HEK293T (cell line): ENCODE measurements at regions not wholly inside any gene's neighbourhood (a gene's known extent, or its start where the extent isn't known, plus 50 kb on each side); places are given as distances from the start of the nearest gene placed in this dataset.

Experiments
- CTCF ChIA-PET: fragments of 350-600 bp; formaldehyde crosslinking; extraction: SDS; loops from one replicate; lab custom pipeline; 2021; ENCODE audit warnings: antibody characterized with exemption, inconsistent platforms; lab: Yijun Ruan, JAX
- POLR2A ChIA-PET: fragments of 350-600 bp; formaldehyde crosslinking; extraction: SDS; loops from one replicate; lab custom pipeline; 2020; ENCODE audit warnings: antibody characterized with exemption, inconsistent platforms; lab: Yijun Ruan, JAX
- DNase-seq: peaks from one replicate; pipeline ENCODE4 v3.0.0; 2012; ENCODE audit warnings: mixed read lengths; ENCODE audit errors: extremely low spot score
- ARNT ChIP-seq: fragments of 450-650 bp; IDR thresholded peaks from 2 replicates; pipeline ENCODE4 v1.6.1; 2017; ENCODE audit warnings: mild to moderate bottlenecking
- BHLHE40 ChIP-seq: fragments of 450-650 bp; IDR thresholded peaks from 2 replicates; pipeline ENCODE4 v1.6.1; 2016; ENCODE audit warnings: mild to moderate bottlenecking, moderate library complexity, borderline replicate concordance
- CTBP1 ChIP-seq: fragments of 450-650 bp; IDR thresholded peaks from 2 replicates; pipeline ENCODE4 v1.6.1; 2016; ENCODE audit warnings: borderline replicate concordance
- ELF4 ChIP-seq: fragments of 450-650 bp; IDR thresholded peaks from 2 replicates; pipeline ENCODE4 v1.6.1; 2017; ENCODE audit warnings: antibody characterized with exemption
- FOXA1 ChIP-seq: fragments of 450-650 bp; IDR thresholded peaks from 2 replicates; pipeline ENCODE4 v1.6.1; 2016; ENCODE audit warnings: mild to moderate bottlenecking
- FOXK2 ChIP-seq: fragments of 450-650 bp; IDR thresholded peaks from 2 replicates; pipeline ENCODE4 v1.6.1; 2016; ENCODE audit warnings: mild to moderate bottlenecking
- FOXM1 ChIP-seq: fragments of 450-650 bp; IDR thresholded peaks from 2 replicates; pipeline ENCODE4 v1.6.1; 2017; ENCODE audit warnings: mild to moderate bottlenecking, borderline replicate concordance
- HDGF ChIP-seq: fragments of 450-650 bp; IDR thresholded peaks from 2 replicates; pipeline ENCODE4 v1.6.1; 2017; ENCODE audit warnings: antibody characterized with exemption, borderline replicate concordance
- L3MBTL2 ChIP-seq: fragments of 450-650 bp; conservative IDR thresholded peaks from 2 replicates; pipeline ENCODE4 v1.6.1; 2016; ENCODE audit warnings: mild to moderate bottlenecking
- LEF1 ChIP-seq: fragments of 450-650 bp; IDR thresholded peaks from 2 replicates; pipeline ENCODE4 v1.6.1; 2017; ENCODE audit warnings: mild to moderate bottlenecking, borderline replicate concordance
- NFRKB ChIP-seq: fragments of 450-650 bp; IDR thresholded peaks from 2 replicates; pipeline ENCODE4 v1.6.1; 2016; ENCODE audit warnings: mild to moderate bottlenecking, moderate library complexity
- PKNOX1 ChIP-seq: fragments of 450-650 bp; IDR thresholded peaks from 2 replicates; pipeline ENCODE4 v1.6.1; 2016
- SP1 ChIP-seq: fragments of 450-650 bp; IDR thresholded peaks from 2 replicates; pipeline ENCODE4 v1.6.1; 2017
- SUZ12 ChIP-seq: fragments of 450-650 bp; IDR thresholded peaks from 2 replicates; pipeline ENCODE4 v1.6.1; 2016; ENCODE audit warnings: mild to moderate bottlenecking
- TARDBP ChIP-seq: fragments of 450-650 bp; IDR thresholded peaks from 2 replicates; pipeline ENCODE4 v1.6.1; 2016
- ZNF384 ChIP-seq: fragments of 450-650 bp; IDR thresholded peaks from 2 replicates; pipeline ENCODE4 v1.6.1; 2016

- TF ChIP-seq LEF1 (no peak), BHLHE40 (no peak), NFRKB (no peak), ZNF384 (no peak), CTBP1 (no peak), ARNT (no peak), FOXM1 (no peak), FOXK2 (no peak)
- DNase-seq: no peak
- CTCF ChIA-PET: no interaction called here
- POLR2A ChIA-PET: no interaction called here
Observed at GRCh38 chr5:38121420-38121819, 136.9 kb upstream of the EGFLAM start.

GRCh38 chr5:38119836-38120235 is 138.5 kb upstream of the EGFLAM start:
- DNase-seq: no peak
- TF ChIP-seq CTBP1 (no peak), FOXK2 (no peak), PKNOX1 (no peak), L3MBTL2 (no peak)
- POLR2A ChIA-PET: no interaction called here
- CTCF ChIA-PET: no interaction called here

GRCh38 chr5:38117784-38118479 is 140.4 kb upstream of the EGFLAM start:
- ChIA-PET POLR2A (no interaction called here), CTCF (no interaction called here)
- TF ChIP-seq FOXK2 (no peak), ELF4 (no peak), TARDBP (no peak), L3MBTL2 (no peak), CTBP1 (no peak), PKNOX1 (no peak)
- DNase-seq: no peak

GRCh38 chr5:38115318-38115827 is 143.0 kb upstream of the EGFLAM start:
- no peak for DNase-seq
- ChIA-PET CTCF (interaction anchor here (0.6 to 0.7 kb wide), 2 partner anchors 310 to 1194 kb away, joined by 3 to 4 read pairs; no protein-coding TSS in a partner anchor), POLR2A (no interaction called here)
- TF ChIP-seq FOXM1 (no peak), SP1 (no peak), TARDBP (no peak)

- CTCF ChIA-PET: no interaction called here
- DNase-seq: no peak
- POLR2A ChIA-PET: interaction anchor here (1.5 kb wide), 1 partner anchor 18 kb away, joined by 3 read pairs; no protein-coding TSS in a partner anchor
- TF ChIP-seq ARNT (no peak), BHLHE40 (no peak), SUZ12 (no peak), TARDBP (no peak), PKNOX1 (no peak), NFRKB (no peak), ZNF384 (no peak), CTBP1 (no peak)
Observed at GRCh38 chr5:38113880-38114279, 144.5 kb upstream of the EGFLAM start.

- ChIA-PET CTCF (no interaction called here), POLR2A (interaction anchor here (1.5 kb wide), 1 partner anchor 17 kb away, joined by 3 read pairs; no protein-coding TSS in a partner anchor)
- TF ChIP-seq SP1: no peak
- no peak for TF ChIP-seq FOXA1
- no peak for TF ChIP-seq ARNT
- TF ChIP-seq HDGF: no peak
- no peak for TF ChIP-seq TARDBP
- no peak for TF ChIP-seq BHLHE40
- TF ChIP-seq FOXK2: no peak
- TF ChIP-seq FOXM1: no peak
- no peak for TF ChIP-seq NFRKB
- TF ChIP-seq L3MBTL2: no peak
- no peak for TF ChIP-seq CTBP1
- TF ChIP-seq ELF4: no peak
- no peak for TF ChIP-seq SUZ12
- TF ChIP-seq PKNOX1: no peak
- no peak for TF ChIP-seq LEF1
- no peak for DNase-seq
Observed at GRCh38 chr5:38113456-38113855, 144.9 kb upstream of the EGFLAM start.
